K562 (cell line): ENCODE measurements at regions not wholly inside any gene's neighbourhood (a gene's known extent, or its start where the extent isn't known, plus 50 kb on each side); places are given as distances from the start of the nearest gene placed in this dataset.

Experiments
- HDAC2 ChIP-seq: fragments of 450-650 bp; IDR thresholded peaks from 2 replicates; pipeline ENCODE4 v1.6.1; 2016; ENCODE audit warnings: mild to moderate bottlenecking
- KLF1 ChIP-seq: fragments of 450-650 bp; IDR thresholded peaks from 2 replicates; pipeline ENCODE4 v1.6.1; 2016; ENCODE audit warnings: missing genetic modification characterization, missing compliant biosample characterization
- RB1 ChIP-seq: fragments of 450-650 bp; IDR thresholded peaks from 2 replicates; pipeline ENCODE4 v1.6.1; 2017; ENCODE audit warnings: low read depth, mild to moderate bottlenecking
- RBM14 ChIP-seq: fragments of 200-400 bp; formaldehyde crosslinking; IDR thresholded peaks from 2 replicates; pipeline ENCODE4 v1.6.1; 2018; ENCODE audit warnings: low read depth, mild to moderate bottlenecking, low read length, moderate library complexity, borderline replicate concordance; ENCODE audit not compliant: insufficient read depth
- TF ChIP-seq, protein P1 (sequence below), 2 experiments: fragments of 450-650 bp; formaldehyde crosslinking in 1 of 2; IDR thresholded peaks; 2 replicates each; pipeline versions ENCODE4 v1.4.0 to v1.6.1; 2014 to 2020; ENCODE audit warnings: mild to moderate bottlenecking in 2 of 2, borderline replicate concordance in 1 of 2, low read depth in 1 of 2
- TF ChIP-seq, protein P2 (sequence below): IDR thresholded peaks from 2 replicates; pipeline ENCODE4 v1.6.1; 2011; ENCODE audit not compliant: insufficient read length; ENCODE audit errors: extremely low read depth
- TF ChIP-seq, protein P3 (sequence below): fragments of 450-650 bp; IDR thresholded peaks from 2 replicates; pipeline ENCODE4 v1.6.1; 2016; ENCODE audit warnings: borderline replicate concordance

DNA sequence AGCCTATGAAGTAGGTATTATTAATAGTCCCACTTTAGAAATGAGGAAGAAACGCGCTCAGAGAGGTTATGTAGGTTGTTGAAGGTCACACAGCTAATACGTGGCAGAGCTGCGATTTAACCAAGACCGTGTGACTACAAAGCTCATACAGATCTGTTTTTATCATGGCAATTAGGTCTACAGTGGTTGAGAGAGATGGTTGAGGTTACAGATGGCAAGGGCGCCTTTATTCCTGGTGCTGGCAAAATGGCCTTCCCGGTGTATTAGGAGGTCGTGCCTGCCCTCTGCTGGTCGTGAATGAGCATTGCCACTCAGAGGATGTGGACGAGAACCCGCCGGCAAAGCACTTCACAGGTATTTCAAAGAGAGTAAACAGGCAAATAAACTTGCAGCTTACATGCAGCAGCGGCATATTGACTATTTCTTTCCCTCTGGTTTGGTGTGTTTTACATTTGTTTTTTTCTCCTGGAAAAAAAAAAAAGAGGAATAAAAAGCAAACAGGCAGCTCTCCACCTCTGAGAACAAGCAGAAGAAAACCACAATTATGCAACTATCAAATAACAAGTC is 65.3 kb upstream of the EGFLAM start (continued):
- TF ChIP-seq, protein P1, sequence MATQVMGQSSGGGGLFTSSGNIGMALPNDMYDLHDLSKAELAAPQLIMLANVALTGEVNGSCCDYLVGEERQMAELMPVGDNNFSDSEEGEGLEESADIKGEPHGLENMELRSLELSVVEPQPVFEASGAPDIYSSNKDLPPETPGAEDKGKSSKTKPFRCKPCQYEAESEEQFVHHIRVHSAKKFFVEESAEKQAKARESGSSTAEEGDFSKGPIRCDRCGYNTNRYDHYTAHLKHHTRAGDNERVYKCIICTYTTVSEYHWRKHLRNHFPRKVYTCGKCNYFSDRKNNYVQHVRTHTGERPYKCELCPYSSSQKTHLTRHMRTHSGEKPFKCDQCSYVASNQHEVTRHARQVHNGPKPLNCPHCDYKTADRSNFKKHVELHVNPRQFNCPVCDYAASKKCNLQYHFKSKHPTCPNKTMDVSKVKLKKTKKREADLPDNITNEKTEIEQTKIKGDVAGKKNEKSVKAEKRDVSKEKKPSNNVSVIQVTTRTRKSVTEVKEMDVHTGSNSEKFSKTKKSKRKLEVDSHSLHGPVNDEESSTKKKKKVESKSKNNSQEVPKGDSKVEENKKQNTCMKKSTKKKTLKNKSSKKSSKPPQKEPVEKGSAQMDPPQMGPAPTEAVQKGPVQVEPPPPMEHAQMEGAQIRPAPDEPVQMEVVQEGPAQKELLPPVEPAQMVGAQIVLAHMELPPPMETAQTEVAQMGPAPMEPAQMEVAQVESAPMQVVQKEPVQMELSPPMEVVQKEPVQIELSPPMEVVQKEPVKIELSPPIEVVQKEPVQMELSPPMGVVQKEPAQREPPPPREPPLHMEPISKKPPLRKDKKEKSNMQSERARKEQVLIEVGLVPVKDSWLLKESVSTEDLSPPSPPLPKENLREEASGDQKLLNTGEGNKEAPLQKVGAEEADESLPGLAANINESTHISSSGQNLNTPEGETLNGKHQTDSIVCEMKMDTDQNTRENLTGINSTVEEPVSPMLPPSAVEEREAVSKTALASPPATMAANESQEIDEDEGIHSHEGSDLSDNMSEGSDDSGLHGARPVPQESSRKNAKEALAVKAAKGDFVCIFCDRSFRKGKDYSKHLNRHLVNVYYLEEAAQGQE (IDR thresholded peaks at IDR 0.05; ENCODE audit: borderline replicate concordance) = peak; percentile 87
- TF ChIP-seq, protein P1 (CRISPR knock-in tag; IDR thresholded peaks at IDR 0.05; ENCODE audit: low read depth) = no peak
- TF ChIP-seq KLF1 = no peak
- TF ChIP-seq, protein P2, sequence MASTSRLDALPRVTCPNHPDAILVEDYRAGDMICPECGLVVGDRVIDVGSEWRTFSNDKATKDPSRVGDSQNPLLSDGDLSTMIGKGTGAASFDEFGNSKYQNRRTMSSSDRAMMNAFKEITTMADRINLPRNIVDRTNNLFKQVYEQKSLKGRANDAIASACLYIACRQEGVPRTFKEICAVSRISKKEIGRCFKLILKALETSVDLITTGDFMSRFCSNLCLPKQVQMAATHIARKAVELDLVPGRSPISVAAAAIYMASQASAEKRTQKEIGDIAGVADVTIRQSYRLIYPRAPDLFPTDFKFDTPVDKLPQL = no peak
- TF ChIP-seq RBM14 = no peak
- TF ChIP-seq HDAC2 = peak; percentile 74; the same call in 1 of the 2 replicates
- peak; percentile 57; the same call in 1 of the 2 replicates for TF ChIP-seq RB1
- TF ChIP-seq, protein P3, sequence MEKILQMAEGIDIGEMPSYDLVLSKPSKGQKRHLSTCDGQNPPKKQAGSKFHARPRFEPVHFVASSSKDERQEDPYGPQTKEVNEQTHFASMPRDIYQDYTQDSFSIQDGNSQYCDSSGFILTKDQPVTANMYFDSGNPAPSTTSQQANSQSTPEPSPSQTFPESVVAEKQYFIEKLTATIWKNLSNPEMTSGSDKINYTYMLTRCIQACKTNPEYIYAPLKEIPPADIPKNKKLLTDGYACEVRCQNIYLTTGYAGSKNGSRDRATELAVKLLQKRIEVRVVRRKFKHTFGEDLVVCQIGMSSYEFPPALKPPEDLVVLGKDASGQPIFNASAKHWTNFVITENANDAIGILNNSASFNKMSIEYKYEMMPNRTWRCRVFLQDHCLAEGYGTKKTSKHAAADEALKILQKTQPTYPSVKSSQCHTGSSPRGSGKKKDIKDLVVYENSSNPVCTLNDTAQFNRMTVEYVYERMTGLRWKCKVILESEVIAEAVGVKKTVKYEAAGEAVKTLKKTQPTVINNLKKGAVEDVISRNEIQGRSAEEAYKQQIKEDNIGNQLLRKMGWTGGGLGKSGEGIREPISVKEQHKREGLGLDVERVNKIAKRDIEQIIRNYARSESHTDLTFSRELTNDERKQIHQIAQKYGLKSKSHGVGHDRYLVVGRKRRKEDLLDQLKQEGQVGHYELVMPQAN = no peak
